OCI-LY7 (cell line): ENCODE measurements at regions not wholly inside any gene's neighbourhood (a gene's known extent, or its start where the extent isn't known, plus 50 kb on each side); places are given as distances from the start of the nearest gene placed in this dataset.
"Not testable (repeated sequence)": the region's sequence is repeated elsewhere in the genome, so short reads cannot be mapped to it uniquely, and the experiment has no call there.

Experiments used
- BruUV-seq: library from RNA; stranded (reverse); fragments of 400-500 nt; replicated peaks from 2 replicates; lab custom pipeline; 2021; lab: Mats Ljungman, UMichigan
- CTCF ChIA-PET: fragments of 300-600 bp; sonication (Branson Sonifier 250); formaldehyde crosslinking; loops from one replicate; lab custom pipeline; 2022; ENCODE audit warnings: antibody characterized with exemption; ENCODE audit not compliant: unreplicated experiment; lab: Charles Lee
- POLR2A ChIA-PET: fragments of 300-600 bp; sonication (Branson Sonifier 250); formaldehyde crosslinking; loops from one replicate; lab custom pipeline; 2022; ENCODE audit warnings: antibody characterized with exemption; lab: Charles Lee
- DNase-seq: peaks from one replicate; pipeline ENCODE4 v3.0.0-alpha.2; 2015; ENCODE audit warnings: low spot score
- H2AFZ ChIP-seq: fragments of 200-600 bp; sonication (generic), shearing (Covaris generic); 2 replicates; pipeline ENCODE4 v1.6.1; 2014; ENCODE audit warnings: mild to moderate bottlenecking, antibody characterized with exemption, low read length, moderate library complexity
- H3K27ac ChIP-seq: fragments of 200-600 bp; sonication (generic); 2 replicates; pipeline ENCODE4 v1.5.1; 2014; ENCODE audit warnings: mixed run types, low read depth, mild to moderate bottlenecking, moderate library complexity, low read length, inconsistent platforms; ENCODE audit not compliant: poor library complexity, severe bottlenecking
- H3K36me3 ChIP-seq: fragments of 200-600 bp; sonication (generic); 2 replicates; pipeline ENCODE4 v1.6.1; 2014; ENCODE audit warnings: mild to moderate bottlenecking, antibody characterized with exemption, low read length, moderate library complexity, mixed read lengths; ENCODE audit not compliant: insufficient read depth
- H3K4me1 ChIP-seq: fragments of 200-600 bp; sonication (generic); 2 replicates; pipeline ENCODE4 v1.5.1; 2014; ENCODE audit warnings: mild to moderate bottlenecking, low read length; ENCODE audit not compliant: insufficient read depth, poor library complexity, severe bottlenecking
- H3K4me2 ChIP-seq: fragments of 200-600 bp; sonication (generic); 2 replicates; pipeline ENCODE4 v1.6.1; 2014; ENCODE audit warnings: mild to moderate bottlenecking, low read length
- H3K4me3 ChIP-seq: fragments of 200-600 bp; sonication (generic); 2 replicates; pipeline ENCODE4 v1.5.1; 2014; ENCODE audit warnings: mild to moderate bottlenecking, low read depth, low read length; ENCODE audit not compliant: poor library complexity, severe bottlenecking
- H3K79me2 ChIP-seq: fragments of 200-600 bp; sonication (generic); 2 replicates; pipeline ENCODE4 v1.6.1; 2016; ENCODE audit warnings: low read depth, mild to moderate bottlenecking, low read length, moderate library complexity, mixed read lengths; ENCODE audit not compliant: insufficient read depth
- H3K9me2 ChIP-seq: fragments of 200-600 bp; sonication (generic); 2 replicates; pipeline ENCODE4 v1.6.1; 2016; ENCODE audit warnings: mild to moderate bottlenecking, low read length, mixed read lengths; ENCODE audit not compliant: insufficient read depth
- H3K9me3 ChIP-seq: fragments of 200-600 bp; sonication (generic); 2 replicates; pipeline ENCODE4 v1.6.1; 2014; ENCODE audit warnings: mild to moderate bottlenecking, mixed run types, low read length, mixed read lengths
- H4K20me1 ChIP-seq: fragments of 200-600 bp; sonication (generic); 2 replicates; pipeline ENCODE4 v1.6.1; 2014; ENCODE audit warnings: mild to moderate bottlenecking, antibody characterized with exemption, low read length, moderate library complexity, mixed read lengths; ENCODE audit not compliant: insufficient read depth
- EZH2phosphoT487 ChIP-seq: fragments of 200-600 bp; sonication (generic); IDR thresholded peaks from 2 replicates; pipeline ENCODE4 v1.6.1; 2018; ENCODE audit warnings: low read depth, borderline replicate concordance, mild to moderate bottlenecking, mixed run types, antibody characterized with exemption, low read length, moderate library complexity, mixed read lengths
- intact Hi-C: fragments of 100-400 bp; cut with micrococcal nuclease; formaldehyde crosslinking; loops from one replicate; pipeline ENCODE4 v1.10.0; 2022; ENCODE audit not compliant: unreplicated experiment
- TF ChIP-seq, protein P1 (sequence below): fragments of 200-600 bp; sonication (generic); conservative IDR thresholded peaks from 2 replicates; pipeline ENCODE4 v1.5.1; 2014; ENCODE audit warnings: mild to moderate bottlenecking, antibody characterized with exemption, low read length, moderate library complexity, mixed read lengths

DNA sequence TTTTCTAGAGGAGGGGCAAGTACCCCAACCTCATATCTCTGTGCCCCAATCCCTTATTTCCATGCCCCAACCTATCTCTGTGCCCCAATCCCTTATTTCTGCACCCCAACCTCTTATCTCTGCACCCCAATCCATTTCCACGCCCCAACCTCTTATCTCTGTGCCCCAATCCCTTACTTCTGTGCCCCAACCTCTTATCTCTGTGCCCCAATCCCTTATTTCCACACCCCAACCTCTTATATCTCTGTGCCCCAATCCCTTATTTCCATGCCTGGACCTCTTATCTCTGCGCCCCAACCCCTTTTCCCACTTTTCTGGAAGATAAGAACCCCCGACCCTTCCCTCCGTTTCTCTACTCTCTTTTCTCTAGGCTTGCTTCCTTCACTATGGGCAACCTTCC lies 199.0 kb downstream of the JRKL start:
- H3K4me1 ChIP-seq, DNase-seq, CTCF ChIA-PET, intact Hi-C loops, H3K27ac ChIP-seq, H3K36me3 ChIP-seq, H3K4me3 ChIP-seq, H3K9me3 ChIP-seq, BruUV-seq, H4K20me1 ChIP-seq, H3K79me2 ChIP-seq, POLR2A ChIA-PET, H3K9me2 ChIP-seq, H2AFZ ChIP-seq, H3K4me2 ChIP-seq: not testable (repeated sequence)

DNA sequence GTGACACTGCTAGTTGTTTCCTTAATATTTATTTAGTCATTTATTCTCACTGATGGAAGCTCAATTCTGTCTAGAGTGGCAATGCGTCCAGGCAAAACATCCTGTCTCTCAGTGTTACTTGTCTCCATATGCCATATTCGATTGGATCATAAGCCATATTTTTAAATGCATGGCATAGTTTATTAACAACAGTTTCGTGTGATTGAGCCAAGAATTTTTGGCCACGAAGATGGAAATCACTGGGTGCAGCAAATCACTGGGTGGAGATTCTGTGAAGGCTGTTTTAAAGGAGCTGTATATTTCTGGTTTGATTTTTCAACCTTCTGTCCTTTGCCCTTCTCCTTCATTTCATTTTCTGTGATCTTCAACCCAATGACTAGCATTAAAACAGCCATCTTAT lies 205.2 kb downstream of the JRKL start:
- Histone ChIP-seq H3K9me3 (no peaks in the 10 kb centered on the region), H4K20me1 (no peaks in the 10 kb centered on the region), H3K4me2 (no peak overlapping the region), H3K79me2 (no peaks in the 10 kb centered on the region), H3K36me3 (no peaks in the 10 kb centered on the region), H3K27ac (no peak overlapping the region), H3K9me2 (no peaks in the 10 kb centered on the region), H2AFZ (no peak overlapping the region), H3K4me1 (no peaks in the 10 kb centered on the region), H3K4me3 (no peak overlapping the region)
- CTCF ChIA-PET: no interaction called here
- POLR2A ChIA-PET: interaction anchor here (0.9 kb wide), 1 partner anchor 11 kb away, joined by 5 read pairs; no protein-coding TSS in a partner anchor
- intact Hi-C loops: no loop called here
- DNase-seq: no peak
- TF ChIP-seq EZH2phosphoT487: no peak
- TF ChIP-seq, protein P1, sequence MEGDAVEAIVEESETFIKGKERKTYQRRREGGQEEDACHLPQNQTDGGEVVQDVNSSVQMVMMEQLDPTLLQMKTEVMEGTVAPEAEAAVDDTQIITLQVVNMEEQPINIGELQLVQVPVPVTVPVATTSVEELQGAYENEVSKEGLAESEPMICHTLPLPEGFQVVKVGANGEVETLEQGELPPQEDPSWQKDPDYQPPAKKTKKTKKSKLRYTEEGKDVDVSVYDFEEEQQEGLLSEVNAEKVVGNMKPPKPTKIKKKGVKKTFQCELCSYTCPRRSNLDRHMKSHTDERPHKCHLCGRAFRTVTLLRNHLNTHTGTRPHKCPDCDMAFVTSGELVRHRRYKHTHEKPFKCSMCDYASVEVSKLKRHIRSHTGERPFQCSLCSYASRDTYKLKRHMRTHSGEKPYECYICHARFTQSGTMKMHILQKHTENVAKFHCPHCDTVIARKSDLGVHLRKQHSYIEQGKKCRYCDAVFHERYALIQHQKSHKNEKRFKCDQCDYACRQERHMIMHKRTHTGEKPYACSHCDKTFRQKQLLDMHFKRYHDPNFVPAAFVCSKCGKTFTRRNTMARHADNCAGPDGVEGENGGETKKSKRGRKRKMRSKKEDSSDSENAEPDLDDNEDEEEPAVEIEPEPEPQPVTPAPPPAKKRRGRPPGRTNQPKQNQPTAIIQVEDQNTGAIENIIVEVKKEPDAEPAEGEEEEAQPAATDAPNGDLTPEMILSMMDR: no peak
- no TSS peak for BruUV-seq

DNA sequence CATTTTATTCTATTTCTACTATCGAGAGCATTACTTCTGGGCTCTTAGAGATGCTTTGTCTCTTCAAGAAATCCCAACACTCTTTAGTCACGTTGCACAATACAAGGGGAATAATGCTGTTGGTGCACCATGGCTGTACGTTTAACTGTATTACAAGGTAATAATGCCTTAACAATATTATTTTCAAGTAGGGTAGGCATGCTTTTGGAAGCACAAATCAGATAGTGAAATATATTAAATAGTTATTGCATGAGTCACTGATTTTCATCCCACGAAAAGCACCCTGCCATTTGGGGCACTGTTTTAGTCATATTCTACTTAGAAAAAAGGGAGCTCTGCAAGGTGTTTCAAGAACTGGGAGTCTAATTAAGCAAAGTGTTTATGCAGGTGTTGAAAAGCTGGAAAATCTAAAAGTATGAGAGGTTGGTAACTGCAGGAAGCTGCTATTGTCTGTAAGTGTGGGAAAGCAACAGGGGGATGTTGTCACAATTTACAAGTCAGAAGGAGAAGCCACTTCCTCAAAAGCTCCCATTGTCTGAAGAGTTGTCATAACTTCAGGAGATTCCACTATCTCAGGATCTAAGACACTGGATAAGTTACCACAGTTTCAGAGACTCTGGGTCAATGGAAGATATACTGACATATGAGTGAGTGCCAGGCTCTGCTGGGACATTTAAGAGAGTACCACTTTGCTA lies 218.2 kb downstream of the JRKL start:
- BruUV-seq: no TSS peak
- Histone ChIP-seq H4K20me1 (no peaks in the 10 kb centered on the region), H3K9me2 (no peaks in the 10 kb centered on the region), H3K4me2 (no peak overlapping the region), H3K9me3 (no peaks in the 10 kb centered on the region), H2AFZ (no peak overlapping the region), H3K4me1 (no peaks in the 10 kb centered on the region), H3K27ac (no peak overlapping the region), H3K4me3 (no peak overlapping the region), H3K36me3 (no peaks in the 10 kb centered on the region), H3K79me2 (no peaks in the 10 kb centered on the region)
- TF ChIP-seq, protein P1: no peak
- TF ChIP-seq EZH2phosphoT487: no peak
- intact Hi-C loops: no loop called here
- CTCF ChIA-PET: no interaction called here
- POLR2A ChIA-PET: no interaction called here
- no peak for DNase-seq
